GM10266 (cell line): ENCODE measurements at regions not wholly inside any gene's neighbourhood (a gene's known extent, or its start where the extent isn't known, plus 50 kb on each side); places are given as distances from the start of the nearest gene placed in this dataset.

Experiments
- DNase-seq: peaks from one replicate; pipeline ENCODE4 v3.0.0; 2012; ENCODE audit errors: extremely low spot score
- CTCF ChIP-seq: IDR thresholded peaks from 2 replicates; pipeline ENCODE4 v1.5.1; 2012; ENCODE audit warnings: mild to moderate bottlenecking, low read depth; ENCODE audit not compliant: control insufficient read depth, insufficient read depth; ENCODE audit errors: missing control alignments

DNA sequence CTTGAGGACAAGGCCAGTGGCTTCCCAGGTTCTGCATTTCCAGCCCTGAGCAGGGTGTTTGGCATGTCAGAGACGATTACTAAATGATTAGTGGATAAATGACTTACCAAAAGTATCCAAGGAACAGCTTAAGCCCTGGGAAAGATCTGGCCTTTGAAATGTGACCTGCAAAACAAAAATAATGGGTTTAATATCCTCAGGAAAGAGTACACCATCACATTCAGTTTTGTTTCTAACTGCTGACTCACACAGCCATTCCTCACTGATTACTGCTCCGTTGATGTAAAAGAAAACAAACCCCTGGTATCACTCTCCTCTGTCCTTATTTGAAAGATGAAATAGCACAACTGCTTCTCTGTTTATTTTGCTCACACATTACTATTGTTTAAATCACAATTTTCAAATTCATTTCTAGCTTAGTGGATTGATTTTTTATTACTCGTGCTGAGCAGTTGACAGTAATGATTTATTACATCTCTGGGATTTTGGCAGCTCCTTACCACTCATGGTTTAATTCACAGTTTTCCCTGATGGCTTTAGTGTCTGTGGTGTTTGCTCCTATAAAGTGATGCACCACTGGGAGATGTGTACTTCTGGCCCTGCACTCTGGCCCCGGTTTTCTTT lies 117.0 kb downstream of the CBLL2 start:
- no peak for DNase-seq
- TF ChIP-seq CTCF: no peak

GRCh38 chrX:22392133-22392948 lies 119.6 kb downstream of the CBLL2 start:
- DNase-seq: no peak
- TF ChIP-seq CTCF: no peak

GRCh38 chrX:22395372-22395771 lies 122.7 kb downstream of the CBLL2 start:
- no peak for TF ChIP-seq CTCF
- no peak for DNase-seq

- TF ChIP-seq CTCF: no peak
- no peak for DNase-seq
These were observed 123.7 kb downstream of the CBLL2 start for GRCh38 chrX:22396408-22396807.

DNA sequence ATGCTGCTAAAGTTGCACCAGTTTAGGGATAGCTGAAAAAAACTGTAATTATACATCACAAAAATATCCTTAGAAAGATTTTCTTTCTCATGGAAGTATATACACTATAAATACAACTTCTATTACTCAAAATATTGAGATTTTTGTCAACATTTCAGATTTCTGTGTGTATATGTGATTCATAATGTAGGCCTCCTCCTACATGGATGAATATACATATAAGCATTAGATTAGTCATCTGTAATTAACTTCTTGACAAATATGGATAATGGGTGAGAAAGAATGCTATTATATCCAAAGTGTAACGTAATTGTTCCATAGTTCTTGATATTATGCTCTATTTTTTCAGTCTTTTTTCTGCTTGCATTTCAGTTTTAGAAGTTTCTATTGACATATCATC lies 124.9 kb downstream of the CBLL2 start:
- no peak for TF ChIP-seq CTCF
- DNase-seq: no peak

DNA sequence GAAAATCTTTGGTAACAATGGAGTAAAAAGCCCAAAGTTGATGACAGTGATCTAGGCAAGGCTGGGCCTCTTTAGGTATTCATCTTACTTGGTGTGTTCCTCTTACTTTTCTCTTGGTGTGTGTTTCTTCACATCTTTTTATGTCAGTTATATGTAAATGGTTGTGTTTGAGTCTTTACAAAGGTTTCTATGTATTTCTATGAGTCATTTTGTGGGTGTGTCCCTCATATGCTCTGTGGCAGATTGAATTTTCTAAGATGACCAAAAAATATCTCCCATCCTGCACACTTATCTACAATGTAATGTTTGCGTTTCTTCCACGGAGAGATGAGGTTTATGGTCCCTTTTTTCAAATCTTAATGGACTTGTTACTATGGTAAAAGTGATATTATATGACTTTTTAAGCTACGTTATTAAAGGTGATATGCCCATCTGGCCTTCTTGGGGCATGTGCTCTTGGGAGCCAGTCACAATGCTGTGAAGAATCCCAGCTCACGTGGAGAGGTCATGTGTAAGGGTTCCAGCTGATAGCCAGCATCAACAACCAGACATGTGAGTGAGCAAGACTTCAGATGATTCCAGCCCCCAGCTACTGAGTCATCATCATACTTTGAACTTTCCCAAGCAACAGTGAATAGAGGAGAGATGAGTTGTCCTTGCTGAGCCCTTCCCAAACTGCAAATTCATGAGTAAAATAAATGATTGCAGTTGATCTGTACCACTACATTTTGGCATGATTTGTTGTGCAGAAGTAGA lies 126.9 kb downstream of the CBLL2 start:
- TF ChIP-seq CTCF: no peak

GRCh38 chrX:22404297-22404696 lies 131.6 kb downstream of the CBLL2 start:
- no peak for TF ChIP-seq CTCF
- no peak for DNase-seq

More for the DNA sequence above, 126.9 kb downstream of the CBLL2 start:
- no peak for DNase-seq
